HG03432 (cell line): ENCODE measurements at regions not wholly inside any gene's neighbourhood (a gene's known extent, or its start where the extent isn't known, plus 50 kb on each side); places are given as distances from the start of the nearest gene placed in this dataset.

Experiments used
- ATAC-seq: cut with Tn5 transposase; IDR thresholded peaks from one replicate; pipeline ENCODE4 v1.9.1; 2021; ENCODE audit warnings: mild to moderate bottlenecking, moderate library complexity; ENCODE audit not compliant: unreplicated experiment

- no peak for ATAC-seq
Observed at GRCh38 chr2:220506466-220506865, 879.0 kb downstream of the SLC4A3 start.

GRCh38 chr2:220509096-220509757, 881.8 kb downstream of the SLC4A3 start:
- ATAC-seq, result no peak

- ATAC-seq, result no peak
Observed at GRCh38 chr2:220509966-220510365, 882.5 kb downstream of the SLC4A3 start.

GRCh38 chr2:220510668-220511067, 883.2 kb downstream of the SLC4A3 start:
- ATAC-seq, result no peak

- no peak for ATAC-seq
Observed at GRCh38 chr2:220512419-220512818, 885.0 kb downstream of the SLC4A3 start.

- no peak for ATAC-seq
Observed at GRCh38 chr2:220513573-220514288, 886.3 kb downstream of the SLC4A3 start.

- ATAC-seq, result no peak
Observed at GRCh38 chr2:220521551-220521950, 894.1 kb downstream of the SLC4A3 start.

GRCh38 chr2:220528180-220528675, 900.8 kb downstream of the SLC4A3 start:
- ATAC-seq, result no peak

GRCh38 chr2:220531216-220531615, 903.8 kb downstream of the SLC4A3 start:
- ATAC-seq, result no peak

GRCh38 chr2:220533485-220533884, 906.1 kb downstream of the SLC4A3 start:
- peak; percentile 95 for ATAC-seq

GRCh38 chr2:220539481-220539880, 912.1 kb downstream of the SLC4A3 start:
- ATAC-seq, result no peak

GRCh38 chr2:220544049-220544448, 916.6 kb downstream of the SLC4A3 start:
- ATAC-seq, result no peak

GRCh38 chr2:220550995-220551700, 923.7 kb downstream of the SLC4A3 start:
- ATAC-seq, result no peak

- ATAC-seq, result no peak
Observed at GRCh38 chr2:220552790-220553535, 925.5 kb downstream of the SLC4A3 start.

- no peak for ATAC-seq
Observed at GRCh38 chr2:220555961-220556630, 928.7 kb downstream of the SLC4A3 start.

- no peak for ATAC-seq
Observed at GRCh38 chr2:220556658-220557057, 929.2 kb downstream of the SLC4A3 start.

GRCh38 chr2:220560192-220560591, 932.8 kb downstream of the SLC4A3 start:
- no peak for ATAC-seq

GRCh38 chr2:220562375-220563140, 935.1 kb downstream of the SLC4A3 start:
- ATAC-seq, result no peak

GRCh38 chr2:220568296-220568695, 940.9 kb downstream of the SLC4A3 start:
- ATAC-seq, result no peak
